HG03575 (cell line): ENCODE measurements at regions not wholly inside any gene's neighbourhood (a gene's known extent, or its start where the extent isn't known, plus 50 kb on each side); places are given as distances from the start of the nearest gene placed in this dataset.

ENCODE experiments used
- ATAC-seq: cut with Tn5 transposase; IDR thresholded peaks from one replicate; pipeline ENCODE4 v1.9.1; 2021; ENCODE audit not compliant: unreplicated experiment, insufficient number of reproducible peaks, low FRiP score; ENCODE audit errors: extremely low read depth

GRCh38 chr10:4195213-4195612, 410.2 kb upstream of the KLF6 start:
- no peak for ATAC-seq

GRCh38 chr10:4194231-4194630, 409.2 kb upstream of the KLF6 start:
- no peak for ATAC-seq

GRCh38 chr10:4191894-4192293, 406.9 kb upstream of the KLF6 start:
- no peak for ATAC-seq

- ATAC-seq: no peak
Observed at GRCh38 chr10:4191354-4191753, 406.3 kb upstream of the KLF6 start.

- ATAC-seq: no peak
Observed at GRCh38 chr10:4190876-4191275, 405.9 kb upstream of the KLF6 start.

- ATAC-seq: no peak
Observed at GRCh38 chr10:4189281-4189680, 404.3 kb upstream of the KLF6 start.

GRCh38 chr10:4188406-4188805, 403.4 kb upstream of the KLF6 start:
- ATAC-seq: no peak

GRCh38 chr10:4186849-4187540, 402.0 kb upstream of the KLF6 start:
- no peak for ATAC-seq

GRCh38 chr10:4183761-4184261, 398.8 kb upstream of the KLF6 start:
- no peak for ATAC-seq

- no peak for ATAC-seq
Observed at GRCh38 chr10:4181621-4182049, 396.6 kb upstream of the KLF6 start.

GRCh38 chr10:4181081-4181480, 396.1 kb upstream of the KLF6 start:
- ATAC-seq: no peak

GRCh38 chr10:4177791-4178190, 392.8 kb upstream of the KLF6 start:
- no peak for ATAC-seq

GRCh38 chr10:4176500-4177281, 391.7 kb upstream of the KLF6 start:
- ATAC-seq: no peak

- ATAC-seq: no peak
Observed at GRCh38 chr10:4174197-4174596, 389.2 kb upstream of the KLF6 start.

GRCh38 chr10:4170633-4171314, 385.8 kb upstream of the KLF6 start:
- no peak for ATAC-seq

- ATAC-seq: no peak
Observed at GRCh38 chr10:4170181-4170580, 385.2 kb upstream of the KLF6 start.

- no peak for ATAC-seq
Observed at GRCh38 chr10:4169448-4169847, 384.4 kb upstream of the KLF6 start.

- no peak for ATAC-seq
Observed at GRCh38 chr10:4167216-4167615, 382.2 kb upstream of the KLF6 start.

- ATAC-seq: no peak
Observed at GRCh38 chr10:4162571-4163286, 377.7 kb upstream of the KLF6 start.
